WTC11 (cell line): ENCODE measurements at regions not wholly inside any gene's neighbourhood (a gene's known extent, or its start where the extent isn't known, plus 50 kb on each side); places are given as distances from the start of the nearest gene placed in this dataset.

Source experiments
- ATAC-seq: fragments of 200-7000 bp; cut with Tn5 transposase; 2 replicates; pipeline ENCODE4 v1.10.0; 2021; ENCODE audit warnings: mild to moderate bottlenecking, moderate library complexity
- CTCF ChIA-PET: fragments of 300-600 bp; sonication (Branson Sonifier 250); formaldehyde crosslinking; loops from one replicate; lab custom pipeline; 2021; ENCODE audit warnings: antibody characterized with exemption; lab: Charles Lee
- POLR2A ChIA-PET: fragments of 350-600 bp; sonication (Branson Sonifier 250); formaldehyde crosslinking; loops from one replicate; lab custom pipeline; 2021; ENCODE audit warnings: antibody characterized with exemption; lab: Charles Lee
- DNase-seq: peaks from one replicate; pipeline ENCODE4 v3.0.0; 2021; ENCODE audit warnings: low spot score
- H3K27ac Mint-ChIP-seq: 2 replicates; pipeline ENCODE4 v1.8.0; 2021; ENCODE audit warnings: mixed read lengths
- H3K27me3 Mint-ChIP-seq: 2 replicates; pipeline ENCODE4 v1.8.0; 2021; ENCODE audit warnings: low read depth, mild to moderate bottlenecking, moderate library complexity, mixed read lengths
- H3K36me3 Mint-ChIP-seq: 2 replicates; pipeline ENCODE4 v1.8.0; 2021; ENCODE audit warnings: mixed read lengths
- H3K4me1 Mint-ChIP-seq: 2 replicates; pipeline ENCODE4 v1.8.0; 2022; ENCODE audit warnings: mixed read lengths
- H3K4me3 Mint-ChIP-seq: 2 replicates; pipeline ENCODE4 v1.8.0; 2021; ENCODE audit warnings: mild to moderate bottlenecking, moderate library complexity, mixed read lengths
- H3K9me3 Mint-ChIP-seq: 2 replicates; pipeline ENCODE4 v1.8.0; 2021; ENCODE audit warnings: mixed read lengths
- CREM ChIP-seq: sonication (generic); formaldehyde crosslinking; IDR thresholded peaks from 2 replicates; pipeline ENCODE4 v1.8.1; 2022; ENCODE audit warnings: mild to moderate bottlenecking, missing genetic modification reagents, moderate library complexity
- GABPB1 ChIP-seq: sonication (generic); formaldehyde crosslinking; IDR thresholded peaks from 2 replicates; pipeline ENCODE4 v1.8.1; 2023; ENCODE audit warnings: mild to moderate bottlenecking, missing genetic modification reagents
- IRF2 ChIP-seq: sonication (generic); formaldehyde crosslinking; IDR thresholded peaks from 2 replicates; pipeline ENCODE4 v1.8.0; 2022; ENCODE audit warnings: low read depth, missing genetic modification reagents, borderline replicate concordance
- JAZF1 ChIP-seq: fragments of 250-450 bp; sonication (Bioruptor Pico); IDR thresholded peaks from 2 replicates; pipeline ENCODE4 v1.9.0; 2021; ENCODE audit warnings: moderate library complexity, mild to moderate bottlenecking, inconsistent platforms
- KAT7 ChIP-seq: sonication (generic); formaldehyde crosslinking; IDR thresholded peaks from 2 replicates; pipeline ENCODE4 v1.8.1; 2023; ENCODE audit warnings: missing genetic modification reagents, mild to moderate bottlenecking, borderline replicate concordance
- MXD4 ChIP-seq: fragments of 250-450 bp; sonication (Bioruptor Pico); IDR thresholded peaks from 2 replicates; pipeline ENCODE4 v1.8.0; 2021; ENCODE audit warnings: mild to moderate bottlenecking, moderate library complexity, borderline replicate concordance
- NFATC4 ChIP-seq: fragments of 250-450 bp; sonication (Bioruptor Pico); IDR thresholded peaks from 2 replicates; pipeline ENCODE4 v1.9.0; 2021; ENCODE audit warnings: mild to moderate bottlenecking
- NR3C1 ChIP-seq: sonication (generic); formaldehyde crosslinking; conservative IDR thresholded peaks from 2 replicates; pipeline ENCODE4 v1.8.1; 2023; ENCODE audit warnings: low read depth, mild to moderate bottlenecking, missing genetic modification reagents
- SOX15 ChIP-seq: fragments of 250-450 bp; sonication (Bioruptor Pico); IDR thresholded peaks from 2 replicates; pipeline ENCODE4 v1.9.0; 2021; ENCODE audit warnings: mild to moderate bottlenecking
- TEAD1 ChIP-seq: sonication (generic); formaldehyde crosslinking; IDR thresholded peaks from 2 replicates; pipeline ENCODE4 v1.8.0; 2022; ENCODE audit warnings: mild to moderate bottlenecking, missing genetic modification reagents
- ZBTB21 ChIP-seq: sonication (generic); formaldehyde crosslinking; IDR thresholded peaks from 2 replicates; pipeline ENCODE4 v1.8.1; 2023; ENCODE audit warnings: mild to moderate bottlenecking, missing genetic modification reagents, borderline replicate concordance
- ZNF671 ChIP-seq: fragments of 250-450 bp; sonication (Bioruptor Pico); IDR thresholded peaks from 2 replicates; pipeline ENCODE4 v1.8.0; 2021; ENCODE audit warnings: mild to moderate bottlenecking
- TF ChIP-seq, protein P1 (sequence below): sonication (generic); formaldehyde crosslinking; IDR thresholded peaks from 2 replicates; pipeline ENCODE4 v1.8.1; 2022; ENCODE audit warnings: mild to moderate bottlenecking, missing genetic modification reagents, moderate library complexity, borderline replicate concordance
- TF ChIP-seq, protein P2 (sequence below): sonication (generic); formaldehyde crosslinking; IDR thresholded peaks from 2 replicates; pipeline ENCODE4 v1.8.1; 2022; ENCODE audit warnings: missing genetic modification reagents, borderline replicate concordance
- TF ChIP-seq, protein P3 (sequence below): fragments of 250-450 bp; sonication (Bioruptor Pico); IDR thresholded peaks from 2 replicates; pipeline ENCODE4 v1.9.0; 2021; ENCODE audit warnings: moderate library complexity, mild to moderate bottlenecking, inconsistent platforms, borderline replicate concordance
- TF ChIP-seq, protein P4 (sequence below): sonication (generic); formaldehyde crosslinking; IDR thresholded peaks from 2 replicates; pipeline ENCODE4 v1.8.0; 2023; ENCODE audit warnings: missing genetic modification reagents
- TF ChIP-seq, protein P5 (sequence below): fragments of 250-450 bp; sonication (Bioruptor Pico); IDR thresholded peaks from 2 replicates; pipeline ENCODE4 v1.9.0; 2021; ENCODE audit warnings: mild to moderate bottlenecking
- TF ChIP-seq, protein P6 (sequence below): fragments of 250-450 bp; sonication (Bioruptor Pico); IDR thresholded peaks from 2 replicates; pipeline ENCODE4 v1.9.0; 2021; ENCODE audit warnings: mild to moderate bottlenecking
- TF ChIP-seq, protein P7 (sequence below): sonication (generic); formaldehyde crosslinking; IDR thresholded peaks from 2 replicates; pipeline ENCODE4 v1.8.1; 2023; ENCODE audit warnings: mild to moderate bottlenecking, moderate library complexity, missing genetic modification reagents
- TF ChIP-seq, protein P8 (sequence below): fragments of 250-450 bp; sonication (Bioruptor Pico); IDR thresholded peaks from 2 replicates; pipeline ENCODE4 v1.8.0; 2021; ENCODE audit warnings: mild to moderate bottlenecking
- TF ChIP-seq, protein P9 (sequence below): sonication (generic); formaldehyde crosslinking; IDR thresholded peaks from 2 replicates; pipeline ENCODE4 v1.8.0; 2022; ENCODE audit warnings: mild to moderate bottlenecking, missing genetic modification reagents
- TF ChIP-seq, protein P10 (sequence below): sonication (generic); formaldehyde crosslinking; IDR thresholded peaks from 2 replicates; pipeline ENCODE4 v1.8.0; 2022; ENCODE audit warnings: mild to moderate bottlenecking, missing genetic modification reagents

DNA sequence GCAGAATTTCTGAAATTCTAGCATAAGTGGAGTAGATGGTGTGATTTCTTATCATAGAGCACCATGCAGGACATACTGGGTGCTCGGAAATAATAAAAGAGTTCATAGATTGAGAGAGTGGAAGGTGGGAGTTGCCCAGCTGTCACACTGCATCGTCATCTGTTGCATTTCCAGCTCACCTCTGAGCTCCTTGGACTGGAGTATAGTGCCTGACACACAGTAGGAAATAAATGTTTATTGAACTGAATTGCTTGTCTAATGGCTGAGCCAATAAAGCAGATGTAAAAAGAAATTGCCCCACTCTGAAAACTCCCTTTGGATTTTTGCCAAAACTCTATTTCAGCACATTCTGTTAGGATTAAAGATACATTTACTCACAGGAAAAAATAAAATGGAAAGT lies 108.9 kb upstream of the UBE2E1 start (continued):
- TF ChIP-seq, protein P1, sequence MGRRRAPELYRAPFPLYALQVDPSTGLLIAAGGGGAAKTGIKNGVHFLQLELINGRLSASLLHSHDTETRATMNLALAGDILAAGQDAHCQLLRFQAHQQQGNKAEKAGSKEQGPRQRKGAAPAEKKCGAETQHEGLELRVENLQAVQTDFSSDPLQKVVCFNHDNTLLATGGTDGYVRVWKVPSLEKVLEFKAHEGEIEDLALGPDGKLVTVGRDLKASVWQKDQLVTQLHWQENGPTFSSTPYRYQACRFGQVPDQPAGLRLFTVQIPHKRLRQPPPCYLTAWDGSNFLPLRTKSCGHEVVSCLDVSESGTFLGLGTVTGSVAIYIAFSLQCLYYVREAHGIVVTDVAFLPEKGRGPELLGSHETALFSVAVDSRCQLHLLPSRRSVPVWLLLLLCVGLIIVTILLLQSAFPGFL (CRISPR knock-in tag), result no peak
- TF ChIP-seq, protein P2, sequence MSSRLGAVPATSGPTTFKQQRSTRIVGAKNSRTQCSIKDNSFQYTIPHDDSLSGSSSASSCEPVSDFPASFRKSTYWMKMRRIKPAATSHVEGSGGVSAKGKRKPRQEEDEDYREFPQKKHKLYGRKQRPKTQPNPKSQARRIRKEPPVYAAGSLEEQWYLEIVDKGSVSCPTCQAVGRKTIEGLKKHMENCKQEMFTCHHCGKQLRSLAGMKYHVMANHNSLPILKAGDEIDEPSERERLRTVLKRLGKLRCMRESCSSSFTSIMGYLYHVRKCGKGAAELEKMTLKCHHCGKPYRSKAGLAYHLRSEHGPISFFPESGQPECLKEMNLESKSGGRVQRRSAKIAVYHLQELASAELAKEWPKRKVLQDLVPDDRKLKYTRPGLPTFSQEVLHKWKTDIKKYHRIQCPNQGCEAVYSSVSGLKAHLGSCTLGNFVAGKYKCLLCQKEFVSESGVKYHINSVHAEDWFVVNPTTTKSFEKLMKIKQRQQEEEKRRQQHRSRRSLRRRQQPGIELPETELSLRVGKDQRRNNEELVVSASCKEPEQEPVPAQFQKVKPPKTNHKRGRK (CRISPR knock-in tag), result no peak
- TF ChIP-seq, protein P3, sequence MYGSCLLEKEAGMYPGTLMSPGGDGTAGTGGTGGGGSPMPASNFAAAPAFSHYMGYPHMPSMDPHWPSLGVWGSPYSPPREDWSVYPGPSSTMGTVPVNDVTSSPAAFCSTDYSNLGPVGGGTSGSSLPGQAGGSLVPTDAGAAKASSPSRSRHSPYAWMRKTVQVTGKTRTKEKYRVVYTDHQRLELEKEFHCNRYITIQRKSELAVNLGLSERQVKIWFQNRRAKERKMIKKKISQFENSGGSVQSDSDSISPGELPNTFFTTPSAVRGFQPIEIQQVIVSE (CRISPR knock-in tag), result no peak
- TF ChIP-seq, protein P4, sequence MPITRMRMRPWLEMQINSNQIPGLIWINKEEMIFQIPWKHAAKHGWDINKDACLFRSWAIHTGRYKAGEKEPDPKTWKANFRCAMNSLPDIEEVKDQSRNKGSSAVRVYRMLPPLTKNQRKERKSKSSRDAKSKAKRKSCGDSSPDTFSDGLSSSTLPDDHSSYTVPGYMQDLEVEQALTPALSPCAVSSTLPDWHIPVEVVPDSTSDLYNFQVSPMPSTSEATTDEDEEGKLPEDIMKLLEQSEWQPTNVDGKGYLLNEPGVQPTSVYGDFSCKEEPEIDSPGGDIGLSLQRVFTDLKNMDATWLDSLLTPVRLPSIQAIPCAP (CRISPR knock-in tag), result no peak
- TF ChIP-seq ZBTB21 (CRISPR knock-in tag) (no peak), MXD4 (CRISPR knock-in tag) (no peak), NFATC4 (CRISPR knock-in tag) (no peak)
- TF ChIP-seq, protein P5, sequence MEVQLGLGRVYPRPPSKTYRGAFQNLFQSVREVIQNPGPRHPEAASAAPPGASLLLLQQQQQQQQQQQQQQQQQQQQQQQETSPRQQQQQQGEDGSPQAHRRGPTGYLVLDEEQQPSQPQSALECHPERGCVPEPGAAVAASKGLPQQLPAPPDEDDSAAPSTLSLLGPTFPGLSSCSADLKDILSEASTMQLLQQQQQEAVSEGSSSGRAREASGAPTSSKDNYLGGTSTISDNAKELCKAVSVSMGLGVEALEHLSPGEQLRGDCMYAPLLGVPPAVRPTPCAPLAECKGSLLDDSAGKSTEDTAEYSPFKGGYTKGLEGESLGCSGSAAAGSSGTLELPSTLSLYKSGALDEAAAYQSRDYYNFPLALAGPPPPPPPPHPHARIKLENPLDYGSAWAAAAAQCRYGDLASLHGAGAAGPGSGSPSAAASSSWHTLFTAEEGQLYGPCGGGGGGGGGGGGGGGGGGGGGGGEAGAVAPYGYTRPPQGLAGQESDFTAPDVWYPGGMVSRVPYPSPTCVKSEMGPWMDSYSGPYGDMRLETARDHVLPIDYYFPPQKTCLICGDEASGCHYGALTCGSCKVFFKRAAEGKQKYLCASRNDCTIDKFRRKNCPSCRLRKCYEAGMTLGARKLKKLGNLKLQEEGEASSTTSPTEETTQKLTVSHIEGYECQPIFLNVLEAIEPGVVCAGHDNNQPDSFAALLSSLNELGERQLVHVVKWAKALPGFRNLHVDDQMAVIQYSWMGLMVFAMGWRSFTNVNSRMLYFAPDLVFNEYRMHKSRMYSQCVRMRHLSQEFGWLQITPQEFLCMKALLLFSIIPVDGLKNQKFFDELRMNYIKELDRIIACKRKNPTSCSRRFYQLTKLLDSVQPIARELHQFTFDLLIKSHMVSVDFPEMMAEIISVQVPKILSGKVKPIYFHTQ (CRISPR knock-in tag), result no peak
- TF ChIP-seq, protein P6, sequence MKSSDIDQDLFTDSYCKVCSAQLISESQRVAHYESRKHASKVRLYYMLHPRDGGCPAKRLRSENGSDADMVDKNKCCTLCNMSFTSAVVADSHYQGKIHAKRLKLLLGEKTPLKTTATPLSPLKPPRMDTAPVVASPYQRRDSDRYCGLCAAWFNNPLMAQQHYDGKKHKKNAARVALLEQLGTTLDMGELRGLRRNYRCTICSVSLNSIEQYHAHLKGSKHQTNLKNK (CRISPR knock-in tag), result no peak

DNA sequence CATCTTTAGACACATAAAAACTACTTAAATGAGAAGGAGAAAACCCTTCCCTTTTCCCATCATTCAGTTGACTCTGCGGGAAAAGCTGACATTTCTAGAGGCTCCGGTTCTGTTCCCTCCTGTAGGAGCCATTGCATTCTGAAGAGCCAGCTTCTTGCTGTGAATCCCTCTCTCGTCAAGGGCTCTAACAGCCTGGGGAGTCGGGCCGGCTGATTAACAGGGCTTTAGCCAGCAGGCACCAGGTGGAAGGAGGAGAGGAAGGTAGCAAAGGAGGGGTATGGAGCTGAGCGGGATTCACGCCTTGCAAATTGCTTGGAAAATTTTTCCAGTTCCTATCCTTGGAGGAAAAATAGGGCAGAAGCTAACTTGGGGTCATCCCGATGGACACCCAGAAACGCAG lies 108.3 kb upstream of the UBE2E1 start:
- TF ChIP-seq SOX15 (no peak), CREM (CRISPR knock-in tag) (no peak), GABPB1 (no peak), ZNF671 (no peak), IRF2 (no peak), NR3C1 (CRISPR knock-in tag) (no peak), JAZF1 (CRISPR knock-in tag) (no peak), TEAD1 (no peak), KAT7 (no peak)
- TF ChIP-seq, protein P7, sequence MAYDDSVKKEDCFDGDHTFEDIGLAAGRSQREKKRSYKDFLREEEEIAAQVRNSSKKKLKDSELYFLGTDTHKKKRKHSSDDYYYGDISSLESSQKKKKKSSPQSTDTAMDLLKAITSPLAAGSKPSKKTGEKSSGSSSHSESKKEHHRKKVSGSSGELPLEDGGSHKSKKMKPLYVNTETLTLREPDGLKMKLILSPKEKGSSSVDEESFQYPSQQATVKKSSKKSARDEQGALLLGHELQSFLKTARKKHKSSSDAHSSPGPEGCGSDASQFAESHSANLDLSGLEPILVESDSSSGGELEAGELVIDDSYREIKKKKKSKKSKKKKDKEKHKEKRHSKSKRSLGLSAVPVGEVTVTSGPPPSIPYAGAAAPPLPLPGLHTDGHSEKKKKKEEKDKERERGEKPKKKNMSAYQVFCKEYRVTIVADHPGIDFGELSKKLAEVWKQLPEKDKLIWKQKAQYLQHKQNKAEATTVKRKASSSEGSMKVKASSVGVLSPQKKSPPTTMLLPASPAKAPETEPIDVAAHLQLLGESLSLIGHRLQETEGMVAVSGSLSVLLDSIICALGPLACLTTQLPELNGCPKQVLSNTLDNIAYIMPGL, result no peak
- TF ChIP-seq, protein P8, sequence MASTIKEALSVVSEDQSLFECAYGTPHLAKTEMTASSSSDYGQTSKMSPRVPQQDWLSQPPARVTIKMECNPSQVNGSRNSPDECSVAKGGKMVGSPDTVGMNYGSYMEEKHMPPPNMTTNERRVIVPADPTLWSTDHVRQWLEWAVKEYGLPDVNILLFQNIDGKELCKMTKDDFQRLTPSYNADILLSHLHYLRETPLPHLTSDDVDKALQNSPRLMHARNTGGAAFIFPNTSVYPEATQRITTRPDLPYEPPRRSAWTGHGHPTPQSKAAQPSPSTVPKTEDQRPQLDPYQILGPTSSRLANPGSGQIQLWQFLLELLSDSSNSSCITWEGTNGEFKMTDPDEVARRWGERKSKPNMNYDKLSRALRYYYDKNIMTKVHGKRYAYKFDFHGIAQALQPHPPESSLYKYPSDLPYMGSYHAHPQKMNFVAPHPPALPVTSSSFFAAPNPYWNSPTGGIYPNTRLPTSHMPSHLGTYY (CRISPR knock-in tag), result no peak
- TF ChIP-seq, protein P9, sequence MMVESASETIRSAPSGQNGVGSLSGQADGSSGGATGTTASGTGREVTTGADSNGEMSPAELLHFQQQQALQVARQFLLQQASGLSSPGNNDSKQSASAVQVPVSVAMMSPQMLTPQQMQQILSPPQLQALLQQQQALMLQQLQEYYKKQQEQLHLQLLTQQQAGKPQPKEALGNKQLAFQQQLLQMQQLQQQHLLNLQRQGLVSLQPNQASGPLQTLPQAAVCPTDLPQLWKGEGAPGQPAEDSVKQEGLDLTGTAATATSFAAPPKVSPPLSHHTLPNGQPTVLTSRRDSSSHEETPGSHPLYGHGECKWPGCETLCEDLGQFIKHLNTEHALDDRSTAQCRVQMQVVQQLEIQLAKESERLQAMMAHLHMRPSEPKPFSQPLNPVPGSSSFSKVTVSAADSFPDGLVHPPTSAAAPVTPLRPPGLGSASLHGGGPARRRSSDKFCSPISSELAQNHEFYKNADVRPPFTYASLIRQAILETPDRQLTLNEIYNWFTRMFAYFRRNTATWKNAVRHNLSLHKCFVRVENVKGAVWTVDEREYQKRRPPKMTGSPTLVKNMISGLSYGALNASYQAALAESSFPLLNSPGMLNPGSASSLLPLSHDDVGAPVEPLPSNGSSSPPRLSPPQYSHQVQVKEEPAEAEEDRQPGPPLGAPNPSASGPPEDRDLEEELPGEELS (CRISPR knock-in tag), result no peak
- TF ChIP-seq, protein P10, sequence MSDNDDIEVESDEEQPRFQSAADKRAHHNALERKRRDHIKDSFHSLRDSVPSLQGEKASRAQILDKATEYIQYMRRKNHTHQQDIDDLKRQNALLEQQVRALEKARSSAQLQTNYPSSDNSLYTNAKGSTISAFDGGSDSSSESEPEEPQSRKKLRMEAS (CRISPR knock-in tag), result no peak
- TF ChIP-seq, all 79 proteins: peak for 0
- POLR2A ChIA-PET, result no interaction called here
- Mint-ChIP-seq H3K4me3 (no peak overlapping the region), H3K36me3 (no peaks in the 10 kb centered on the region), H3K9me3 (no peaks in the 10 kb centered on the region), H3K27ac (no peak overlapping the region), H3K4me1 (peaks cover 16% of the 10 kb centered on the region), H3K27me3 (peaks cover 13% of the 10 kb centered on the region)
- ATAC-seq (peak; percentile 80), DNase-seq (peak; percentile 64)
- CTCF ChIA-PET, result interaction anchor here (1.0 kb wide), 1 partner anchor 16 kb away, joined by 3 read pairs; no protein-coding TSS in a partner anchor
